RCC 7860 (cell line): ENCODE measurements at regions not wholly inside any gene's neighbourhood (a gene's known extent, or its start where the extent isn't known, plus 50 kb on each side); places are given as distances from the start of the nearest gene placed in this dataset.

Experiments used
- DNase-seq: peaks from one replicate; pipeline ENCODE4 v3.0.0-alpha.2; 2015; ENCODE audit warnings: low spot score
- FAIRE-seq: peaks from 2 replicates; lab custom pipeline; 2012; peaks lifted over from hg19 to GRCh38; lab: Jason Lieb, UNC

- no peak for DNase-seq
These were observed 177.5 kb upstream of the GATA6 start for GRCh38 chr18:21991886-21992285.

DNA sequence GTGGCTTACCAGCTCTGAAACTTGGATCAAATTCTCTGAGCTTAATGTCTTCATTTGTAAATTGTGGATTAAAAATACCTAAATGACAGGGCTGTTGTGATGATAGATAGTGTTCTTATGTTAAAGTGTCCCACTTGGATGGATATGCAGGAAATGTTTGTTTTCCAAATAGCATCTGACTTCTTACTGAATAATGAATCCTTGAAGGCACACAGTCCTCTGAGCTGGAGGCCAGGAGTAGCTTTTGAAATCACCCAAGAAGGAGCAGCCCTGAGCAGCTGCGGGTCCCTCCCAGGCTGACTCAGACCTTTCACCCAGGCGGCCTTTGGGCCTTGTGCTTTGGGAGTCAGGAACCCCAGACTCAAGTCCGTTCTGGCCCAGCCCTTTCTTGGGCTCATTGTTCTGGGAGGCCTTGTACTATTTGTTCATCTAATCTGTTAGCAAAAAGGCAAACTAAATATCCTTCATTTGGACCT, 173.0 kb upstream of the GATA6 start:
- FAIRE-seq (no peak), DNase-seq (no peak)

More at GRCh38 chr18:21991886-21992285, 177.5 kb upstream of the GATA6 start:
- no peak for FAIRE-seq

DNA sequence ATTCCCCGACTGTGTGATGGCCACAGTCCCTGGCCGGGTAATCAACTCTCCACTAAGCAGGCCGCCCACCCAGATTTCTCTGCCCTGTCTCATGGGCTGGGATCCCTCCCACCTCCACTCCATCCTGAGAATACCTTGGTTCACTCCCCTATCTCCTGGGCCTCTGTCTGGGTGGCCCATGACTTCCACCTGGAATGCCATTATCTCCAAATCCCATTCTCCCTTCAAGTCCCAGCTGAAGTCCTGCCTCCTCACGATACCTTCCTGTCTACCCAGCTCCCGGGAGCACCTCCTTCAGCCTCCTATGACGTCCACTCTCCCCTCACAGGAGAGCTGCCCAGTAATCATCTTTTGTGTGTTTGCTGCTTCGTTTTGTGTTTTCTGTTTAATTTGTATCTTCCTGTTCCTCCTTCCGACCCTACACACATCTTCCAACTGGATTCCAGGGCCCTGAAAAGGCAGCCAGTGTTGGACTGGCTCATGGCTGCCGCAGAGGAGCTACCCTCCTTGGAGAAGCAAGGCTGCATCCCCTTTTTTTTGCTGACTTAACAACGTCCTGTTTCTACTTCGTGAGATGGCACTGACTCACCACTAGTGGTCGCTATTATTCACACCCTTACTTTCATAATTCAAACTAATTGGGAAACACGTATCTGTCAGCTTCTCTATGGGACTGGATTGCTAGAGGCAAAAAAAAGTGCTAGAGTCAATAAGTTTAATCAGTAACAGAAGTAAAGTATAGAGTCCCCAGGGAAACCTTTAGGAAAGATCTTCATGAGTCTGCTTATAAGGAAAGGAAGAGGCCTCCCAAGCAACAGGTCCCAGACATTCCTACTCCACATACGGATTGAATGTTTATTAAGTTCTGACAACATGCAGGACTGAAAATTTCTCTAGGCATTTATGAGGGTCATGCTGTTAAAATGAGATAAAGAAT, 171.9 kb upstream of the GATA6 start:
- DNase-seq (peak; percentile 46), FAIRE-seq (no peak)

DNA sequence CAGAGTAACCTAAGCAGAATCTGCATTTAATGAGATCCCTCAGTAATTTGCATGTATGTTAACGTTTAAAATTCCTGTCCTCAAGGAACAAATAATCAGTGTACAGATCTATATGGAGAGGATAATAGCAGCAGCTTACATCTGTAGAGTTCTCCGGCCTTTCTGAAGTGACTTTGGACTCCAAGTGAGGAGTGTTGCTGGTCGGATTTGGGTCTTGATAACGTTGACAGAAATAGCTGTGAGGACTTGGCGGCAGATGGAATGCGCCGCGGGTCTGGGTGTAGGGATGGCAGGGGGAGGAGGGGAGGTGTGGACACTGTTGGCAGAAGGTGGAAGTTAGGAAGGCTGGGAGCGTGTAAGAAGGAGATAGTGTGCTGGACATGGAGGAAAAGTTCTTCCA, 170.9 kb upstream of the GATA6 start:
- no peak for FAIRE-seq
- no peak for DNase-seq

GRCh38 chr18:22001912-22002487, 167.4 kb upstream of the GATA6 start:
- DNase-seq (no peak), FAIRE-seq (no peak)

- DNase-seq (no peak), FAIRE-seq (no peak)
These were observed 164.1 kb upstream of the GATA6 start for GRCh38 chr18:22005191-22005841.

GRCh38 chr18:22006458-22006857, 162.9 kb upstream of the GATA6 start:
- FAIRE-seq (no peak), DNase-seq (no peak)

GRCh38 chr18:22009242-22009641, 160.1 kb upstream of the GATA6 start:
- DNase-seq, result no peak
- no peak for FAIRE-seq

DNA sequence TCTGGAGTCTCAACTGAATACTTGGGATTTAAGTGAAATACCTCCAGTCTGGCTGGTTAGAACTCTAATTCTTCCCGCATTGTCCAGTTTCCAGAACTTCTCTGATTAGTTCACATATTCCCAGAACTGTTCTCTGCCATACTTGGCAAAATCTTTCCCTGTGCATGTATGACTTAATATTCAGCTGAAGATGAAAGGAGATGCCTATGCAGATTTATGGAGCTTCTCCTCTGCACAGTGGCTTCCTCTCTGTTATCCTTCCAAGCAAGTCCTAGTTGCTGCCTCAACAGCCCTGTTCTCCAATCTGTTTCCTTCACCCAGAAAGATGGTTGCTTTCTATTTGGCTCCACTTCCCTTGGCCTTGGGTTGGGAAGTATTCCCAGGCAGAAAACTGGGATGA, 155.4 kb upstream of the GATA6 start:
- FAIRE-seq (no peak), DNase-seq (no peak)

- FAIRE-seq (peak; percentile 58), DNase-seq (peak; percentile 23)
These were observed 154.2 kb upstream of the GATA6 start for GRCh38 chr18:22015156-22015555.

- DNase-seq (no peak), FAIRE-seq (no peak)
These were observed 151.0 kb upstream of the GATA6 start for GRCh38 chr18:22018366-22018765.

GRCh38 chr18:22019193-22019592, 150.2 kb upstream of the GATA6 start:
- FAIRE-seq (no peak), DNase-seq (no peak)

GRCh38 chr18:22020127-22020866, 149.1 kb upstream of the GATA6 start:
- FAIRE-seq (no peak), DNase-seq (no peak)

GRCh38 chr18:22020867-22021370, 148.5 kb upstream of the GATA6 start:
- DNase-seq (no peak), FAIRE-seq (no peak)

DNA sequence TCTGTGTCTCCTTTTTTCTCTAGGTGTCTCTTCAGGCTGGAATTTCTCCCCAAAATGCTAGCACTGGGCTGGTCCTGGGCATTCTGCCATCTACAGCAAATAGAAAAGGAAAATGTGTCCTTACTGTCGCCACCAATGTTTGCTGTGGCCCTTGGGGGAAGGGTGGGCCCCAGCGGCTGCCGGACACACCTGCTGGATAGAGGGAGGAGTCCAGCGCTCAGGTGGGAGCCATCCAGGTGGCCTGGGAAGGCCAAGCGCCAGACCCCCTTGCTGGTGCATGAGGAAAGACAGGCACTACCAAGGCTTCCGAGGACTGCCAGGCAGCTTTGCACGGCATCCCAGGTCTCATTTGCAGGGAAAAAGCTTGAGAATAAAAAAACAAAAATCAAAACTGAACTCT, 147.7 kb upstream of the GATA6 start:
- DNase-seq, result no peak
- FAIRE-seq, result no peak

DNA sequence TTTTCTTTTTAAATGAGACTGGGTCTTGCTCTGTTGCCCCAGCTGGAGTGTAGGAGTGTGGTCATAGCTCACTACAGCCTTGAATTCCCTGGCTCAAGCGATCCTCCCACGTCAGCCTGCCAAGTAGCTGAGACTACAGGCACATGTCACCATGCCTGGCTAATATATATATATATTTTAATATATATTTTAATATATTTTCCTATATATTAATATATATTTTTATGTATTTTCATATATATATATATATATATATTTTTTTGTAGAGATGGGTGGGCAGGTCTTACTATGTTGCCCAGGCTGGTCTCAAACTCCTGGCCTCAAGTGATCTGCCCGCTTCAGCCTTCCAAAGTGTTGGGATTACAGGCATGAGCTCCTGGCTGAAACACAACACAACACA, 144.5 kb upstream of the GATA6 start:
- no peak for DNase-seq
- FAIRE-seq, result no peak

DNA sequence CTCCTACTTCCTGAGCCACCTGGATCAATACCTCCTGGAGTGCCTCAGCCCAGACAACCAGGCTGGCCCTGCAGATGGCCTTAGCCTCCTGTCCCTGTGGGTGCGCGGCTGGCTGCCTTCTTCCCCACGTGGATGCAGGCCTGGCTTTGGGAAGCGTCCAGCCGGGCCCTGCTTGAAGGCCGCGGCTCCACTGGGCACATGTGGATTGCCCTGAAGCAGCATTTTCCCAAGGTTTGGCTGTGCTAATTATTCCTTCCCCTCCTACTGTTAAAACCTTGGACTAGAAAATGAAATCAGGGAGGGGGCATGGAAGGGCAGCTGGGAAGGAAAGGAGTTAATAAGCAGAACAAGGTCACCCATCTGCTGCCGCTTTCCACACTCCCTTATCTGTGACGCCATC, 143.0 kb upstream of the GATA6 start:
- FAIRE-seq (no peak), DNase-seq (no peak)

DNA sequence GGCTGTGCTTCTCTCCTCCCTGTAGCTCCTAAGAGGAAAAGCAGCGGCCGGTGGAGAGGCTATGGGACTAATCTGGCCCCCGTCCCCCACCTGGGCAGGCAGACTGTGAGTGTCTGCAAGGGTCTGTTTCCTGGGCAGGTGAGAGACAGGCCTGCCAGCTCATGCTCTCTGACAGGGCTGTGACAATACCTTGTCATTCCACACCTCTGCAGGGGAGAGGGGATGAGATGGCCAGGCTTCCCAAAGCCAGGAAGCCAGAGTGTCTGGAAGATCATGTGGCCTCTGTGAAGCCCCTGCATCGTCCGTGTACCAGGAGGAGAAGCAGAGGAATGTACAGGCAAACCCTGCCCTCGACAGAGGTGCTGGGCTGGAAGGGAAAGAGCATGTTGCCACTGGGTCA, 142.5 kb upstream of the GATA6 start:
- FAIRE-seq, result no peak
- DNase-seq, result no peak

GRCh38 chr18:22031611-22032010, 137.8 kb upstream of the GATA6 start:
- no peak for DNase-seq
- no peak for FAIRE-seq

DNA sequence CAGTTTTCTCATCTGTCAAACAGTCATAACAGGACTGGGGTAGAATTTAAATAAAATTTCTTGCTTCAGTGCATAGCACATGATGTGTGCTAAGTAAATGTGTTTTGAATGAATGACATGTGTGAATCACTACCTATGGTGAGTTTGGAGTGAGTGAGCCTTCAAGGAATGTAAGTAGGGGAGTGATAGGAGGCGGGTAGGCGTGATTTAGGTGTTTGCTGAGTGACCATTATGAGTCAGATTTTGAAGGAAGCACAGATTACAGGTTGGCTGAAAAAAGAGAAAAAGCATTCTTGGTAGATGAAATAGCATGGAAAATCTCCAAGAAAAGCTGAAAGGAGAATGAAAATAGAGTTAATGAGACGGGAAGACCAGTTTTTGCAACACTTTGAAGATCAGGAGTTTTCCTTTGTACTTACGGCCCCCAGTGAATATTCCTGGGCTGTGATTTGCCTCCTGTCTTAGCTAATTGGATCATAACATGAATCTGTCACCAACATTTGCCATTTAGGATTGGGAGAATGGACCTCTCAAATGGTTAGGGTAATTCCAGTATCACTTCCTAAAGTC, 136.9 kb upstream of the GATA6 start:
- peak; percentile 99 for FAIRE-seq
- peak; percentile 97 for DNase-seq
